ENCODE measurements at regions not wholly inside any gene's neighbourhood (a gene's known extent, or its start where the extent isn't known, plus 50 kb on each side); places are given as distances from the start of the nearest gene placed in this dataset.

GRCh38 chr6:40916845-40917244, 122.2 kb downstream of the UNC5CL start:
- TF ChIP-seq EZH2 (IDR thresholded peaks at IDR 0.05) (no peak), POLR2AphosphoS5 (IDR thresholded peaks at IDR 0.05; ENCODE audit: borderline replicate concordance, low read depth, low read length) (no peak)

Data from SK-N-MC (cell line).